COLO668 (cell line): ENCODE measurements at regions not wholly inside any gene's neighbourhood (a gene's known extent, or its start where the extent isn't known, plus 50 kb on each side); places are given as distances from the start of the nearest gene placed in this dataset.
"Not testable (repeated sequence)": the region's sequence is repeated elsewhere in the genome, so short reads cannot be mapped to it uniquely, and the experiment has no call there.

Experiments
- DNase-seq: peaks from one replicate; lab custom pipeline; 2025; ENCODE audit not compliant: unreplicated experiment; lab: John Stamatoyannopoulos, UW

- DNase-seq: no peak
Measured at GRCh38 chr10:44724415-44725174, 186.5 kb upstream of the TMEM72 start.

GRCh38 chr10:44725404-44725803, 185.7 kb upstream of the TMEM72 start:
- DNase-seq: no peak

- no peak for DNase-seq
Measured at GRCh38 chr10:44731283-44731682, 179.9 kb upstream of the TMEM72 start.

GRCh38 chr10:44733501-44734488, 177.3 kb upstream of the TMEM72 start:
- DNase-seq: no peak

- DNase-seq: no peak
Measured at GRCh38 chr10:44742248-44742647, 168.9 kb upstream of the TMEM72 start.

GRCh38 chr10:44743535-44743934, 167.6 kb upstream of the TMEM72 start:
- DNase-seq: no peak

- DNase-seq: no peak
Measured at GRCh38 chr10:44745920-44746319, 165.2 kb upstream of the TMEM72 start.

- DNase-seq: no peak
Measured at GRCh38 chr10:44747593-44748172, 163.5 kb upstream of the TMEM72 start.

- DNase-seq: no peak
Measured at GRCh38 chr10:44749151-44749550, 162.0 kb upstream of the TMEM72 start.

- DNase-seq: peak; percentile 35
Measured at GRCh38 chr10:44752451-44753441, 158.4 kb upstream of the TMEM72 start.

- DNase-seq: not testable (repeated sequence)
Measured at GRCh38 chr10:44754355-44754754, 156.8 kb upstream of the TMEM72 start.

GRCh38 chr10:44755481-44755880, 155.7 kb upstream of the TMEM72 start:
- DNase-seq: no peak

GRCh38 chr10:44756216-44756615, 154.9 kb upstream of the TMEM72 start:
- DNase-seq: no peak

- no peak for DNase-seq
Measured at GRCh38 chr10:44757551-44758205, 153.5 kb upstream of the TMEM72 start.

GRCh38 chr10:44759122-44759521, 152.0 kb upstream of the TMEM72 start:
- no peak for DNase-seq

- no peak for DNase-seq
Measured at GRCh38 chr10:44760513-44760912, 150.6 kb upstream of the TMEM72 start.

- no peak for DNase-seq
Measured at GRCh38 chr10:44761076-44761475, 150.1 kb upstream of the TMEM72 start.

- no peak for DNase-seq
Measured at GRCh38 chr10:44763331-44763730, 147.8 kb upstream of the TMEM72 start.

GRCh38 chr10:44765299-44765698, 145.8 kb upstream of the TMEM72 start:
- DNase-seq: no peak

GRCh38 chr10:44766631-44767030, 144.5 kb upstream of the TMEM72 start:
- DNase-seq: no peak
